ENCODE measurements at regions not wholly inside any gene's neighbourhood (a gene's known extent, or its start where the extent isn't known, plus 50 kb on each side); places are given as distances from the start of the nearest gene placed in this dataset.

- FAIRE-seq: no peak
- ChIA-PET CTCF (interaction anchor here (1.3 to 1.7 kb wide), 2 partner anchors 8 to 12 kb away, joined by 3 to 5 read pairs; no protein-coding TSS in a partner anchor), POLR2A (no interaction called here)
- Histone ChIP-seq H3K4me1 (no peaks in the 10 kb centered on the region), H3K4me3 (no peak overlapping the region), H3K4me2 (no peak overlapping the region), H3K9me3 (no peaks in the 10 kb centered on the region), H3K27ac (no peak overlapping the region)
- no peak for ATAC-seq
- DNase-seq (ENCODE audit: low read depth in 1 of 2, low spot score in 1 of 2): no peak
- no peak for TF ChIP-seq KDM5A (IDR thresholded peaks at IDR 0.05)
- TF ChIP-seq JUNB (IDR thresholded peaks at IDR 0.05): no peak
- no peak for TF ChIP-seq KDM1A (IDR thresholded peaks at IDR 0.05; ENCODE audit: low read depth)
- WGBS (ENCODE audit: missing lambda C conversion rate): 79% methylated on average over 4 of the region's 6 CpGs
These were observed 74.1 kb upstream of the GATA2 start for GRCh38 chr3:128567141-128567540.

- H3K9me3 ChIP-seq: no peaks in the 10 kb centered on the region
- ATAC-seq (no peak), FAIRE-seq (no peak), DNase-seq (ENCODE audit: low read depth in 1 of 2, low spot score in 1 of 2) (no peak)
- no peak overlapping the region for H3K4me3 ChIP-seq
- peaks cover 9% of the 10 kb centered on the region; the same call in 1 of the 3 replicates for H3K4me1 ChIP-seq
- CTCF ChIA-PET: no interaction called here
- 84% methylated on average over 7 of the region's 7 CpGs for WGBS (ENCODE audit: missing lambda C conversion rate)
- POLR2A ChIA-PET: no interaction called here
- no peak overlapping the region for H3K4me2 ChIP-seq
- H3K27ac ChIP-seq: no peak overlapping the region
- TF ChIP-seq MAX (IDR thresholded peaks at IDR 0.05) (no peak), SREBF2 (IDR thresholded peaks at IDR 0.05) (no peak), GATA3 (IDR thresholded peaks at IDR 0.05; ENCODE audit: borderline replicate concordance) (no peak), JUNB (IDR thresholded peaks at IDR 0.05) (no peak), ZFP36 (IDR thresholded peaks at IDR 0.05; ENCODE audit: borderline replicate concordance, partially characterized antibody) (no peak), KDM5A (IDR thresholded peaks at IDR 0.05) (no peak), CBX8 (IDR thresholded peaks at IDR 0.05) (no peak), HMGXB4 (CRISPR knock-in tag; IDR thresholded peaks at IDR 0.05; ENCODE audit: borderline replicate concordance) (no peak), RCOR1 (IDR thresholded peaks at IDR 0.05; ENCODE audit: low read depth, low read length) (no peak), FOXS1 (CRISPR knock-in tag; IDR thresholded peaks at IDR 0.05) (no peak), SMC3 (IDR thresholded peaks at IDR 0.05) (no peak), HOXB5 (CRISPR knock-in tag; IDR thresholded peaks at IDR 0.05) (no peak), EHF (CRISPR knock-in tag; IDR thresholded peaks at IDR 0.05) (no peak), NFE2L2 (conservative IDR thresholded peaks at IDR 0.05; ENCODE audit: low read length) (no peak), KDM1A (IDR thresholded peaks at IDR 0.05; ENCODE audit: low read depth) (no peak), JUN (IDR thresholded peaks at IDR 0.05) (no peak)
- TF ChIP-seq, protein P1, sequence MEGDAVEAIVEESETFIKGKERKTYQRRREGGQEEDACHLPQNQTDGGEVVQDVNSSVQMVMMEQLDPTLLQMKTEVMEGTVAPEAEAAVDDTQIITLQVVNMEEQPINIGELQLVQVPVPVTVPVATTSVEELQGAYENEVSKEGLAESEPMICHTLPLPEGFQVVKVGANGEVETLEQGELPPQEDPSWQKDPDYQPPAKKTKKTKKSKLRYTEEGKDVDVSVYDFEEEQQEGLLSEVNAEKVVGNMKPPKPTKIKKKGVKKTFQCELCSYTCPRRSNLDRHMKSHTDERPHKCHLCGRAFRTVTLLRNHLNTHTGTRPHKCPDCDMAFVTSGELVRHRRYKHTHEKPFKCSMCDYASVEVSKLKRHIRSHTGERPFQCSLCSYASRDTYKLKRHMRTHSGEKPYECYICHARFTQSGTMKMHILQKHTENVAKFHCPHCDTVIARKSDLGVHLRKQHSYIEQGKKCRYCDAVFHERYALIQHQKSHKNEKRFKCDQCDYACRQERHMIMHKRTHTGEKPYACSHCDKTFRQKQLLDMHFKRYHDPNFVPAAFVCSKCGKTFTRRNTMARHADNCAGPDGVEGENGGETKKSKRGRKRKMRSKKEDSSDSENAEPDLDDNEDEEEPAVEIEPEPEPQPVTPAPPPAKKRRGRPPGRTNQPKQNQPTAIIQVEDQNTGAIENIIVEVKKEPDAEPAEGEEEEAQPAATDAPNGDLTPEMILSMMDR (IDR thresholded peaks at IDR 0.05): no peak
These were observed 70.4 kb upstream of the GATA2 start for GRCh38 chr3:128563439-128563838.

DNA sequence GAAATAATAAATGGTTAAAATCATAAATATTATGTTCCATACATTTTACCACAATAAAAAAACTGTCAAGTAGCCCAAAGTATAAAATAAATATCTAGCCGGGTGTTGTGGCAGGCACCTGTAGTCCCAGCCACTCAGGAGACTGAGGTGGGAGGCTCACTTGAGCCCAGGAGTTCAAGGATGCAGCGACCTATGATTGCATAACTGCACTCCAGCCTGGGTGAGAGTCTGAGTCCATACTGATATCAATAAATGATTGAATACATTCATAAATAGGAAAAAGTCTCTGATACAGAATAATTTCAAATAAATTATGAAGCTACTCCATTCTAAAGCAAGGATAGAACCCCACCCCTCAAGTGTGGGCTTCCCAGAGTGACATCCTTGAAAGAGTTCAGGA, 68.5 kb upstream of the GATA2 start:
- Histone ChIP-seq H3K27ac (no peak overlapping the region), H3K4me1 (peaks cover 9% of the 10 kb centered on the region; the same call in 1 of the 3 replicates), H3K4me3 (no peak overlapping the region), H3K4me2 (no peak overlapping the region), H3K9me3 (no peaks in the 10 kb centered on the region)
- FAIRE-seq: no peak
- ChIA-PET POLR2A (no interaction called here), CTCF (interaction anchor here (1.7 kb wide), 1 partner anchor 136 kb away, joined by 5 read pairs; no protein-coding TSS in a partner anchor)
- no peak for TF ChIP-seq FOSB (CRISPR knock-in tag; IDR thresholded peaks at IDR 0.05)
- no peak for TF ChIP-seq KDM1A (IDR thresholded peaks at IDR 0.05; ENCODE audit: low read depth)
- TF ChIP-seq EHF (CRISPR knock-in tag; IDR thresholded peaks at IDR 0.05): no peak
- no peak for TF ChIP-seq RARB (CRISPR knock-in tag; IDR thresholded peaks at IDR 0.05)
- no peak for TF ChIP-seq HOXB5 (CRISPR knock-in tag; IDR thresholded peaks at IDR 0.05)
- TF ChIP-seq POLR2AphosphoS2 (conservative IDR thresholded peaks at IDR 0.05; ENCODE audit: low read length): no peak
- DNase-seq (ENCODE audit: low read depth in 1 of 2, low spot score in 1 of 2): no peak
- ATAC-seq: no peak
- 47% methylated on average over 2 of the region's 2 CpGs for WGBS (ENCODE audit: missing lambda C conversion rate)
